Right lobe of liver (tissue), 4 donors: ENCODE measurements at regions not wholly inside any gene's neighbourhood (a gene's known extent, or its start where the extent isn't known, plus 50 kb on each side); places are given as distances from the start of the nearest gene placed in this dataset.

Experiments used
- POLR2A ChIP-seq: fragments of 450-650 bp; IDR thresholded peaks from one replicate; pipeline ENCODE4 v1.6.1; 2017; ENCODE audit warnings: antibody characterized with exemption, mild to moderate bottlenecking
- TF ChIP-seq, protein P1 (sequence below), 4 donors: fragments of 200-600 bp in 3 of 4; fragments of 450-650 bp in 1 of 4; IDR thresholded peaks; one replicate each; pipeline versions ENCODE4 v1.5.1 to v1.8.0; 2016 to 2022; ENCODE audit warnings: antibody characterized with exemption in 4 of 4, mild to moderate bottlenecking in 2 of 4
- donor health status: DM: no; HTN: no; CAD: no.
- donor health status: DM: no; HTN: no; CAD: no.
- donor health status: DM: no; HTN: yes; CAD: no.

DNA sequence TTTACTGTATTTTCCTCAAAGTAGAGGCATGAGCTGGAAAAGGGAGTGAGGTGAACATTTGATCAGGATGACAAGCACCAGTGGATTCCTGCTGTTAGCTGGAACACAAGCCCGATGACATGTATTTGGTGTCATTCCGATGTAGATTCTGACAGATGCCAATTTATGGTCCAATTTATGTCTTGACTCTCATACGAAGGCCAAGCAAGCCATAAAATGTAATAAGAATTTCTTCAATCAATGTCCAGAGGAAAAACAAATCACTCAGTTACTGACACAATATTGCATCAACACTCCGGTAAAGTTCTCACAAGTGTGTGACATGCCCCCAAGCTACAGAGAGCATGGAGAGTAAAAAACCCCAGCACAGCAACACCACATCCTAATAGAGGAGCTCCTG lies 138.3 kb upstream of the ZNF521 start:
- TF ChIP-seq, protein P1, sequence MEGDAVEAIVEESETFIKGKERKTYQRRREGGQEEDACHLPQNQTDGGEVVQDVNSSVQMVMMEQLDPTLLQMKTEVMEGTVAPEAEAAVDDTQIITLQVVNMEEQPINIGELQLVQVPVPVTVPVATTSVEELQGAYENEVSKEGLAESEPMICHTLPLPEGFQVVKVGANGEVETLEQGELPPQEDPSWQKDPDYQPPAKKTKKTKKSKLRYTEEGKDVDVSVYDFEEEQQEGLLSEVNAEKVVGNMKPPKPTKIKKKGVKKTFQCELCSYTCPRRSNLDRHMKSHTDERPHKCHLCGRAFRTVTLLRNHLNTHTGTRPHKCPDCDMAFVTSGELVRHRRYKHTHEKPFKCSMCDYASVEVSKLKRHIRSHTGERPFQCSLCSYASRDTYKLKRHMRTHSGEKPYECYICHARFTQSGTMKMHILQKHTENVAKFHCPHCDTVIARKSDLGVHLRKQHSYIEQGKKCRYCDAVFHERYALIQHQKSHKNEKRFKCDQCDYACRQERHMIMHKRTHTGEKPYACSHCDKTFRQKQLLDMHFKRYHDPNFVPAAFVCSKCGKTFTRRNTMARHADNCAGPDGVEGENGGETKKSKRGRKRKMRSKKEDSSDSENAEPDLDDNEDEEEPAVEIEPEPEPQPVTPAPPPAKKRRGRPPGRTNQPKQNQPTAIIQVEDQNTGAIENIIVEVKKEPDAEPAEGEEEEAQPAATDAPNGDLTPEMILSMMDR (IDR thresholded peaks at IDR 0.05), result no peak
- no peak for TF ChIP-seq POLR2A
